SK-N-DZ (cell line): ENCODE measurements at regions not wholly inside any gene's neighbourhood (a gene's known extent, or its start where the extent isn't known, plus 50 kb on each side); places are given as distances from the start of the nearest gene placed in this dataset.
"Not testable (repeated sequence)": the region's sequence is repeated elsewhere in the genome, so short reads cannot be mapped to it uniquely, and the experiment has no call there.

ENCODE experiments used
- DNase-seq: peaks from one replicate; pipeline ENCODE4 v3.0.0-alpha.2; 2015; ENCODE audit warnings: low spot score
- small RNA-seq, 2 experiments: library from RNA; depleted of rRNA; stranded (forward); fragments of <200 nt; gene quantifications; one replicate each; pipeline ENCODE3, GENCODE V24; 2014

DNA sequence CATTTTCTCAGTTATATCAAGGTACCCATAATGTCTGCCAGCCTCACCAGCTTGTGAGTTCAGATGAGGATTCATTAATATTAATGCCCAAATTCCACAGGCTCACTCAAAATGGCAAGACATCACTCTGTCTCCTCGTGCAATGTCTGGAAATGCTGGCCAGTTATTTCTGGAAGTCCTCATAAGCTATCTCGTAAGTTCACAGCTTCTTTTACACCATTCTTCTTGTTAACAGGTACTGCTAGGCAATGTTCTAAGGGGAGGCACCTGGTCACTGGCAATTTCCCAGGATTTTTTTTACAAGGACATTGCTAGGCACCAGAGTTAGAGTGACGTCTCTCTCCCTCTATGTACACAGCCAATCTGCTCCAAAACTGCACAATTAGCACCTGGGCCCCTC lies 80.2 kb upstream of the SEMA3C start:
- no peak for DNase-seq

DNA sequence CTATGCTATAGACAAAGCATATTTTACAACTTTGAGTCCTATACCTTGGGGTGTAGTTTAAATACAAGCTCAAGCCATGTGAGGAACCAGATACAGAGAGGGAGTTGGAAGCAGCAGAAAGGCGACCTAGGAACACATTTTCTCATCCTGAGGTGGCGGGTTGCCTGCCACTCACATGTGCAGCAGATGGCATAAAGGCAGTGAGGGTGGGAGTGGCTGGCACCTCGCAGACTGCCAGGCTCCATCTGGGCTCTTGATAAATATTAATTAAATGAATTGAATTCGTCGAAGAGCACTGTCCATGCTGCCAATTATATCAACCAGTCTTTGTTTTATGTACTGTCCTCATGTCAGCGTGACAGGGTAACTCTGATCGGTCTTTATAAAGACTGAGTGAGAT lies 79.0 kb upstream of the SEMA3C start:
- no peak for DNase-seq

DNA sequence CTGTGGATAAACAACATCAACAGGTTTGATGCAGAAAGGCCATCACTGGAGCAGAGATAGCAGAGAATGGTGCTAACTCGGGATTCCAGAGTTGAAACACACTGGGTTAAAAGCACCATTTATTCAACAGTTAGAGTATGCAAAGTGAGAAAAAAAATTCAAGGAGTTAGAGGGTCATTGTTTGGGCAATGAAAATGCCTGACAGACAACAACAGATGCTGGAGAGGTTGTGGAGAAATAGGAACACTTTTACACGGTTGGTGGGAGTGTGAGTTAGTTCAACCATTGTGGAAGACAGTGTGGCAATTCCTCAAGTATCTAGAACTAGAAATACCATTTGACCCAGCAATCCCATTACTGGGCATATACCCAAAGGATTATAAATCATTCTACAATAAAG lies 77.4 kb upstream of the SEMA3C start:
- DNase-seq = not testable (repeated sequence)

DNA sequence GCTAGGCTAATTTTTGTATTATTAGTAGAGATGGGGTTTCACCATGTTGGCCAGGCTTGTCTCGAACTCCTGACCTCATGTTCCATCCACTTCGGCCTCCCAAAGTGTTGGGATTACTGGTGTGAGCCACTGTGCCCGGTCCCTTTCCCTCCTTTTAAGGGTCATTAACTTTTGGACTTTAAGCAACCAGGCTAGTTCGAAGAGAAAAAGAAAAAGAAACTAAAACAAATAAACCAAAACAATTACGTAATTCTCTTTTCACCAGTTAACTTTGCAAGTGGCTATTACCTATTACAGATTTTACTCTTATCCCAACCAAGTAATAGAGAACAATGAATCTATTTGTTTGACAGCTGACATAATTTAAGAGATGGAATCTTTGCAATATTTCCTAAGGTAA lies 72.8 kb upstream of the SEMA3C start:
- DNase-seq = no peak

DNA sequence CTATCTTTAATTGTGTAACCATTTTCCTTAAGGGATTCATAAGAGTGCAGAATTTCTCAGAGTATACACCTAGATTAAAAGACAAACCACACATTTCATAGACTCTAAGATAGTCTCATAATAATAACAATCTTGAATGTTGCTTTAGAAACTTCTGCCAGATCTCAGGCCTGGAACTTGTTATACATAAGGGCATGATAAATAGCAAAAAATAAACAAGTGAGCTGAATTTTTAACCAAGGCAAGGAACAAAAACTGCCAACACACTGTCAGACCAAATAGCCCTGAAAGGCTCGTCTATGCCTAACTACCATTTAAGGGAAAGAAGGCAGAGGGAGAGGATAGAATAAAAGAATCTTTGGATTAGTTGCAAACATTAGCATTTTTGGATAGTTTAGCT lies 65.8 kb upstream of the SEMA3C start:
- no peak for DNase-seq

DNA sequence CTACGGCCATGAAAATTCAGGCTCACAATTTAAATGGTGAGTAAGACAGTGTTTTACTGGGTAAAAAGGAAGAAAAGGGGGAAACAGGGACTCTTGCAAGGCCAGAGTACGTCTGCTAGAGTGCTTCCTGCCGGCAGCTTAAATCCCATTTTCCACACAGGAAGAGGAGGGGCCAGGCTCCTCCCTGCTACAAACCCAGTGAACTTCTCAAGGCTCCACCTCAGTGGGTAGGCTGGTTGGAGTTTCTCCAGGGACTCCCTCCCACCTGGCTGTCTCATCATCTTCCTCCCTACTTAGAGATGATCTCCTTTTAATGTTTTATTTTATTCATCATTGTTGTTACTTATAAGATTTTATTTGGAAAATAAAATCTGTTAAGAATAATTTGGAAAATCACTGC lies 62.6 kb upstream of the SEMA3C start:
- DNase-seq = no peak

DNA sequence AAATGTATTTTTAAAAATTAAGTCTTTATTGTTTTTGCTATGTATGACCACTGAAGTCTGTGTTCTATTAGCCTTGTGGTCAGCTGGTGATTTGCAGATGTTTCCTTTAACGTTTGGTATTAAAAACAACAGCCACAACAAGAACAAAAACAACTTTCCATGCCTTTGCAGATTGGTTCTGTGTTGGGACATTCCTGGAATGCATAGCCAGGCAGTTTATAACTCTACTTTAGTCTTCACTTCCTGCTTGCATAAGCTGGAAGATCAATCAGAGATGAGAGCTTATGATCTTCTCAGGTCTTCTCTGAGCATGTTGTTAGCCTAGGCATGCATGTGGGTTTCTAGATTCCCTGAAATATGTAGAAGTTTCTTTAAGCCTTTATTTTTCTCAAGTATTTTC lies 58.9 kb upstream of the SEMA3C start:
- no peak for DNase-seq

DNA sequence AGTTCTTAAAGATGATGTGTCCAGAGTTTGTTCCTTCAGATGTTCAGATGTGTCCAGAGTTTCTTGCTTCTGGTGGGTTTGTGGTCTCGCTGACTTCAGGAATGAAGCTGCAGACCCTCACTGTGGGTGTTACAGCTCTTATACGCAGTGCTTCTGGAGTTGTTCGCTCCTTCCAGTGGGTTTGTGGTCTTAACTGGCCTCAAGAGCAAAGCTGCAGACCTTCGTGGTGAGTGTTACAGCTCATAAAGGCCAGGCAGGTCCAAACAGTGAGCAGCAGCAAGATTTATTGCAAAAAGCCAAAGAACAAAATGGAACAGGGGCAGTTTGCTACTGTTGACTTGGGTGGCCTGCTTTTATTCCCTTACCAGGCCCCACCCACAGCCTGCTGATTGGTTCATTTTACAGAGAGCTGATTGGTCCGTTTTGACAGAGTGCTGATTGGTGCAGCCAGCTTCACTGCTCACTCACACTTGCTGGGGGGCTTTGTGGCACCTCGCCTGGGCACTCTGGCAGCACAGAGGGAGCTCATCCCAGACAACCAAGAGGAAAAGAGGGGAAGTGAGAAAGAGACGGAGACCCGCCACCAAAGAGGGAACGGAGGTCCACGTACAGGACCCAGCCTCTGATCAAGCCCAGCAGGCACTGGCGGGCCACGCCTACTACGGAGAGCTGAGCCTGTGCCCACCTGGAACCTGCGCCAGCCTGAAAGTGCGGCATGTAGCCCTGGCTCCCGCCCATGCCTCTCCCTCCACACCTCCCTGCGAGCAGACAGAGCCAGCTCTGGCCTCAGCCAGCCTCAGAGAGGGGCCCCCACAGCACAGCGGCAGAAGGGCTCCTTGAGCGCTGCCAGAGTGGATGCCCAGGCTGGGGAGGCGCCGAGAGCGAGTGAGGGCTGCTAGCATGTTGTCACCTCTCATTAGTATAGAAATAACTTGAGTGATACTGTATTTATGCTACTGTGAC lies 55.8 kb upstream of the SEMA3C start:
- DNase-seq = no peak

DNA sequence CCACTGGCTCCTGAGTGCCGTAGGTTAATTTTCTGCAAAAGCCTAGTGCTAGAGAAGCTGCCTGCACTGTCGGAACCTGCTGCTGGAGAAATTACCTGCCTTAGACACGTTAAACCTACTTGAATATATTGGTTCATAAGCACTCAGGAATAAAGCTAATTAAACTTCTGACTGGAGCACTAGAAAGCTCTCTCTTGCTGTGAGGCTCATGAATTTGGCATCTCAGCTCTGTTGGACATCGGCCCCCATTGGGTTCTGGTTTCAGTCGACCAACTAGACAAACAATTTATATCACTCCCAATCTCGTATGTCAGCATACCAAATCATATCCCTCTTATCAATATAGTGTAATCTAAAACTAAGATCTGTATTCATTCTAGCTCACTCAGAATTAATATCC lies 52.4 kb upstream of the SEMA3C start:
- DNase-seq = no peak

Small RNA genes lying in the stretch of these regions (small RNA-seq; reads per million reads assigned to genes)
- gene AC004866.1 = 0 reads per million in 2 experiments
